ENCODE measurements at regions not wholly inside any gene's neighbourhood (a gene's known extent, or its start where the extent isn't known, plus 50 kb on each side); places are given as distances from the start of the nearest gene placed in this dataset.

DNA sequence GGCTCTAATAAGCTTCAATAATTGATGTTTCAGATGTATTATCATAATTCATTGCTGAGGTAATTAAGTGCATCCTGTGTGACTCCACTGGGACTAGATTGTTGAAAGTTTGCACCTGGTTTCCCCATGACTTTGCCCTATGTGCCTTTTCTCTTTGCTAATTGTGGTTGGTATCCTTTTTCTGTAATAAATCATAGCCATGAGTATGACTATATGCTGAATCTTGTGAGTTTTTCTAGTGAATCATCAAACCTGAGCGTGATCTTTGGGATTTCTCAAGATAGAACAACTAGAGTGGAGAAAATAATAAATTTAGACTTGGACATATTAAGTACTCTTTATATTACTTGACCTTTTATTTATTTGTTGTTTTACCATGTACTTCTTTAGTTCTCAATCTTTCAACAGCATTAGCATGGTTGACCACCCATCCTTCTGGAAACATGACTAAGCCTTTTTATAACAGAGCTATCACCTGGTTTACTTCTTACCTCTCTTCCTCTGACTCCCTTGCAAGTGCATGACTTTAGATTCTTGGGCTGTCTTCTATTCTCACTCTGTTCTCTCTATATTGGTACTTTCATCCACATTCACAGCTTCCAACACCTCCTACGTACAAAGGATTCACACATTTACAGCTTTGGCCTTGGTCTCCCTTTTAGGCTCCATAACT lies 239.6 kb upstream of the TAS2R1 start:
- DNase-seq (ENCODE audit: low read depth) = peak; percentile 72
- TF ChIP-seq, protein P1, sequence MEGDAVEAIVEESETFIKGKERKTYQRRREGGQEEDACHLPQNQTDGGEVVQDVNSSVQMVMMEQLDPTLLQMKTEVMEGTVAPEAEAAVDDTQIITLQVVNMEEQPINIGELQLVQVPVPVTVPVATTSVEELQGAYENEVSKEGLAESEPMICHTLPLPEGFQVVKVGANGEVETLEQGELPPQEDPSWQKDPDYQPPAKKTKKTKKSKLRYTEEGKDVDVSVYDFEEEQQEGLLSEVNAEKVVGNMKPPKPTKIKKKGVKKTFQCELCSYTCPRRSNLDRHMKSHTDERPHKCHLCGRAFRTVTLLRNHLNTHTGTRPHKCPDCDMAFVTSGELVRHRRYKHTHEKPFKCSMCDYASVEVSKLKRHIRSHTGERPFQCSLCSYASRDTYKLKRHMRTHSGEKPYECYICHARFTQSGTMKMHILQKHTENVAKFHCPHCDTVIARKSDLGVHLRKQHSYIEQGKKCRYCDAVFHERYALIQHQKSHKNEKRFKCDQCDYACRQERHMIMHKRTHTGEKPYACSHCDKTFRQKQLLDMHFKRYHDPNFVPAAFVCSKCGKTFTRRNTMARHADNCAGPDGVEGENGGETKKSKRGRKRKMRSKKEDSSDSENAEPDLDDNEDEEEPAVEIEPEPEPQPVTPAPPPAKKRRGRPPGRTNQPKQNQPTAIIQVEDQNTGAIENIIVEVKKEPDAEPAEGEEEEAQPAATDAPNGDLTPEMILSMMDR (IDR thresholded peaks at IDR 0.05; ENCODE audit: control insufficient read depth, insufficient read depth, low read depth, low read length, missing control alignments) = no peak
- H3K4me3 ChIP-seq (ENCODE audit: control insufficient read depth, low read depth, low read length) = no peak overlapping the region

DNA sequence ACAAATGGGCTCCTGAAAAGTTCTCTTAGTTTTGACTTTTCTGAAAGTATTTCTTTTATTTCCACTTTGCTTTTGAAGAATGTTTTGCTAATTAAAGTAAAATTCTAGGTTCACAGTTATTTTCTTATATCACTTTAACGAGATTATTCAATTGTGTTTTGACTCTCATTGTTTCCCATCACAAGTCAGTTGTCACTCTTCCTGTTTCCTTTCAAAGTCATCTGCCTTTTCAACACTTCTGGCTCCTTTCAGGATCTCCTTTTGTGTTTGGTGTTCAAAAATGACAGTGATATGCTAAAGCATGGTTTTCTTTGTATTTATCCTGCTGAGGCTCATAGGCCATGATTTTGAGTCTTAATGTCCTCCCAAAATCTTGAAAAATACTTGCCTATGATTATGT lies 235.4 kb upstream of the TAS2R1 start:
- TF ChIP-seq, protein P1 (IDR thresholded peaks at IDR 0.05; ENCODE audit: control insufficient read depth, insufficient read depth, low read depth, low read length, missing control alignments) = no peak
- DNase-seq (ENCODE audit: low read depth) = no peak
- H3K4me3 ChIP-seq (ENCODE audit: control insufficient read depth, low read depth, low read length) = no peak overlapping the region

DNA sequence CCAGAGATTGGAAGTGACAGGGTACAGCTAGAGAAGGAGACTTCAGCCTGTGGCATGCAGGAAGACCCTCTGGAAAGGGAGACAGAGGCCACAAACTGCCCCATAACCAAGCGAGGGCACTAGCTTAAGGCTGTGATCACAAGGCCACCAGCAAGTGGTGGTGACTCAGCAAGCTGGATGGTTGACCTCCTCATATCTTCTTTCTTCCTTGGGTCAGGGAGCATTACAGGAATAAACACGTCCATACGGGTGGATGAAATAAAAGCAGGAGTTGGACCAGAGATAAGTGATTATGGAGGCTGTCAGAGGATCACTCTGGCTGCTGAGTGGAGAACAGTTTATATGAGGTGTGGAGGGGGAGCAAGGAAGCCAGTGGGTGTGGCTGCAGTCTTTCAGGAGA lies 234.6 kb upstream of the TAS2R1 start:
- TF ChIP-seq, protein P1 (IDR thresholded peaks at IDR 0.05; ENCODE audit: control insufficient read depth, insufficient read depth, low read depth, low read length, missing control alignments) = no peak
- no peak overlapping the region for H3K4me3 ChIP-seq (ENCODE audit: control insufficient read depth, low read depth, low read length)
- DNase-seq (ENCODE audit: low read depth) = no peak

DNA sequence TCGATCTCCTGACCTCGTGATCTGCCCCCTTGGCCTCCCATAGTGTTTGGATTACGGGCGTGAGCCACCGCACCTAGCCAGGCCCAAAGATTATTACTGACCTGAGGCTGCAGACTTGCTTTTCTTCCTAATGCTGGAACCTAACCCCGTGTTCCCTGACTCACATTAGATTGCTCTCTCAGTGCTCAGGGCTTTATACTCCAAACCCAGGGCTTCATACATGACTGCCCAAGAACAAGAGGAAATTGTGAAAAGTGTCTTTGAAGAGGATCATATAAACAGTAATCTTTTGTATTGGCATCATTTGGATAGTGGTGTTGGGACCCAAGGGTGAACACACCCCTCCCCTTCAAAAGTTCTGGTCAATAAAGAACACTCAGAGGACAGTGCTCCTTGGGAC lies 233.3 kb upstream of the TAS2R1 start:
- no peak overlapping the region for H3K4me3 ChIP-seq (ENCODE audit: control insufficient read depth, low read depth, low read length)
- TF ChIP-seq, protein P1 (IDR thresholded peaks at IDR 0.05; ENCODE audit: control insufficient read depth, insufficient read depth, low read depth, low read length, missing control alignments) = no peak
- no peak for DNase-seq (ENCODE audit: low read depth)

DNA sequence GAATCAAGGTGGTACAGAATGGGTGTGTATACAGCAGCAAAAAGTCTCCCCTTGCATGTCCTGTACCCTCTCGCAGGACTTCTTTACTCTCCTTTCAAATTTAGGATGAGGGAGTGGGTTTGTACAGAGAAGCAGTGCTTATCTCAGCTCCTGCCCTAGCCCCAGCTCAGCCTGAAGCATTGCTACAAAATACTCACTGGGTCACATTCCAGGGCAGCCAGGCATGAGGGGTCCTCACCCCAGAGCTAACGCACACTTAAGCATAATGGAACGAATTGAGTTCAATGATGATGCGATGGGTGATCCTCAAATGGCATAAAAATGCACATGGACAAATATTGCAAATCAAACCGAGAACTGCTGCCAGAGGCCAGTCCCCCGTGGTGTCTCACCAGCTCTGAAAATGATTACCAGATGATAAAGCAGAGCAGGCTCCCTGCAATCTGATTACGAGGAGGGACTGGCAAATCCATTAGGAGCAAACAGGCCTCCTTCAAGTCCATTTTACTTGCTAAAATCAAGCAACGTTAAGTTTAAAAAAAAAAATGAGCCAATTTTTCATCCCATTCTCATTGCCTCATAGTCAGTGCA lies 231.6 kb upstream of the TAS2R1 start:
- DNase-seq (ENCODE audit: low read depth) = peak; percentile 55
- TF ChIP-seq, protein P1 (IDR thresholded peaks at IDR 0.05; ENCODE audit: control insufficient read depth, insufficient read depth, low read depth, low read length, missing control alignments) = no peak

DNA sequence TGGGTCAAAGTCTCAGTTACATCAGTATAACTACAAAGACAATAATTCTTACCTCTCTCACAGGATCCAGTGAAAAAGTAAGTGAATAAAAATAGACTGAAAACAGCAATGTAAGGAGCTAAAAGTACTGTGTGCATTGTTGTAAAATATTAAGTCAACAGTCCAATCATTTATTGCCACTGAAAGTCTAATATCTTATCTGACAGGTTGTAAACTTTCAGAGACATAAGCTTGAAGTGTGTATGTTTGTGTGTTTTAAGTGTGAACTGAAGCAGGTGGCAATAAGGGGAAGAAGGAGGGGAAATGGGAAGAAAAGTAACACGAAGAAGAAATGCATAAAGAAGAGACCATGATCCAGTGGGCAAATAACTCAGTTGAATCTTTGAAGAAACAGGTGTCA lies 229.7 kb upstream of the TAS2R1 start:
- no peak overlapping the region for H3K4me3 ChIP-seq (ENCODE audit: control insufficient read depth, low read depth, low read length)
- TF ChIP-seq, protein P1 (IDR thresholded peaks at IDR 0.05; ENCODE audit: control insufficient read depth, insufficient read depth, low read depth, low read length, missing control alignments) = no peak
- DNase-seq (ENCODE audit: low read depth) = no peak

More for the DNA sequence above, 231.6 kb upstream of the TAS2R1 start:
- no peak overlapping the region for H3K4me3 ChIP-seq (ENCODE audit: control insufficient read depth, low read depth, low read length)
